AG04449 (cell line): ENCODE measurements at regions not wholly inside any gene's neighbourhood (a gene's known extent, or its start where the extent isn't known, plus 50 kb on each side); places are given as distances from the start of the nearest gene placed in this dataset.

Experiments used
- CTCF ChIA-PET: fragments of 350-600 bp; formaldehyde crosslinking; extraction: SDS; loops from one replicate; lab custom pipeline; 2021; ENCODE audit warnings: antibody characterized with exemption; lab: Yijun Ruan, JAX
- POLR2A ChIA-PET: fragments of 400-600, 350-600 bp; formaldehyde crosslinking; extraction: SDS; loops from one replicate; lab custom pipeline; 2020; ENCODE audit warnings: antibody characterized with exemption, inconsistent platforms; lab: Yijun Ruan, JAX
- DNase-seq: peaks from one replicate; pipeline ENCODE4 v3.0.0-alpha.2; 2010; ENCODE audit warnings: low read depth, low spot score
- H3K4me3 ChIP-seq: 2 replicates; pipeline ENCODE4 v1.5.1; 2011; ENCODE audit warnings: low read depth, mild to moderate bottlenecking, control low read depth, low read length
- CTCF ChIP-seq: IDR thresholded peaks from one replicate; pipeline ENCODE4 v1.5.1; 2011; ENCODE audit warnings: mild to moderate bottlenecking, moderate library complexity, low read length, control low read depth, inconsistent platforms; ENCODE audit not compliant: insufficient read depth; ENCODE audit errors: missing control alignments

DNA sequence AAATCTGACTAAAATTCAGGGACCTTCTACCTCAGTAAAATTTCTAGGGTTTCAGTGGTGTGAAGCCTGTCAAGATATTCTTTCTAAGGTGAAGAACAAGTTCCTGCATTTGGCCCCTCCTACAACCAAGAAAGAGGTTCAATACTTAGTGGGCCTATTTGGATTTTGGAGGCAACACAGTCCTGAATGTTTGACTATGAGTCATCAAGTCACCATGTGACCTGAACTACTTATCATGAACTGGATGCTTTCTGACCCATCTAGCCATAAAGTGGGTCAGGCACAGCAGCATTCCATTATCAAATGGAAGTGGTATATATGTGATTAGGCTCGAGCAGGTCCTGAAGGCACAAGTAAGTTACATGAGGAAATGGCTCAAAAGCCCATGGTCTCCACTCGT, 163.0 kb upstream of the IRS2 start:
- no peak for TF ChIP-seq CTCF
- no peak for DNase-seq
- H3K4me3 ChIP-seq, result no peak overlapping the region
- POLR2A ChIA-PET, result no interaction called here
- CTCF ChIA-PET, result no interaction called here

DNA sequence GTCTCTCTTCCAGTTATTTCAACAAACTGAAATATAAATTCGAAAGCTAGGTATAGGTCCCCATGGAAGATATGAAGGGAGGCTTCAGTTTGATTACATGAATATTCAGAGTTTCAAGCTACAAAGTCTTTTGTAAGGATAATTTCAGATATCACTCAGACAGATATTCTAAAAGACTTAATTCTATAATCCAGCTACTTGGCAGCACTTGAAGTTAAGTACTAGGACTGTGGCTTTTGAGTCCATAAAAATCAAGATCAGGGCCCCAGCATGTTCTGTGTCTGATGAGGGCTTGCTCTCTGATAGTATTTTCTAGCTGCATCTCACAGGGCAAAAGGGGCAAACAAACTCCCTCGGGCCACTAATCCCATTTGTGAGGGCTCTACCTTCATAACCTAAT, 160.6 kb upstream of the IRS2 start:
- no peak for TF ChIP-seq CTCF
- CTCF ChIA-PET, result interaction anchor here (0.5 to 1.5 kb wide), 2 partner anchors 15 to 24 kb away, joined by 3 read pairs; no protein-coding TSS in a partner anchor
- H3K4me3 ChIP-seq, result no peak overlapping the region
- POLR2A ChIA-PET, result no interaction called here
- no peak for DNase-seq

- H3K4me3 ChIP-seq, result no peak overlapping the region
- ChIA-PET CTCF (no interaction called here), POLR2A (no interaction called here)
- peak; percentile 63 for DNase-seq
- no peak for TF ChIP-seq CTCF
These were observed 159.0 kb upstream of the IRS2 start for GRCh38 chr13:109945206-109945960.

- TF ChIP-seq CTCF, result no peak
- DNase-seq, result no peak
- CTCF ChIA-PET, result no interaction called here
- H3K4me3 ChIP-seq, result no peak overlapping the region
- POLR2A ChIA-PET, result no interaction called here
These were observed 155.6 kb upstream of the IRS2 start for GRCh38 chr13:109941951-109942350.

- TF ChIP-seq CTCF, result no peak
- no peak overlapping the region for H3K4me3 ChIP-seq
- CTCF ChIA-PET, result no interaction called here
- POLR2A ChIA-PET, result no interaction called here
- no peak for DNase-seq
These were observed 154.8 kb upstream of the IRS2 start for GRCh38 chr13:109941221-109941620.

DNA sequence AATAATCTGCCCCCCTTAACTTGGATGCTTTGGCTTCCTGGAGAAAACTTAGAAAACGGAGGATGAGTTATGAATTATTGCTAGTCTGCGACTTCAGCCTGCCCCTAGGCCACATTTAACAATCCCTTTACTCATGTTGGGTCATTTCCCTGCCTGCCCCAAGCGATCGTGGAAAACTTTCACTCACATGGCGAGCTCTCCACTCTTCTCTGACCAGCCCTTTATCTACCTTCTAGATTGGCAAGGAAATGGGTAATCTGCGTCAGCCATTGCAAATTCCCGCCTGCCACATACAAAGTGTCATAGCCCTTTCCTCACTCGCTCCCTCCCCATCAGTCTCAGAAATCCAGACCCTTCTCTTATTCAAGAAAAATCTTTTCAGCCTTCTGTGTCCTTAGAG, 154.3 kb upstream of the IRS2 start:
- ChIA-PET CTCF (interaction anchor here (1.2 kb wide), 1 partner anchor 173 kb away, joined by 3 read pairs; no protein-coding TSS in a partner anchor), POLR2A (no interaction called here)
- no peak for DNase-seq
- TF ChIP-seq CTCF, result no peak
- no peak overlapping the region for H3K4me3 ChIP-seq
